Tibial artery (tissue), 4 donors: ENCODE measurements at regions not wholly inside any gene's neighbourhood (a gene's known extent, or its start where the extent isn't known, plus 50 kb on each side); places are given as distances from the start of the nearest gene placed in this dataset.

Experiments used
- DNase-seq, 2 donors: peaks; one replicate each; pipeline ENCODE4 v3.0.0-alpha.2; 2019
- H3K27ac ChIP-seq, 2 donors: fragments of 200-600 bp; sonication (generic) in 1 of 2; 1 replicate in 1 of 2; 2 replicates in 1 of 2; pipeline ENCODE4 v1.5.1; 2018 to 2019; ENCODE audit warnings: mild to moderate bottlenecking in 1 of 2
- H3K27me3 ChIP-seq, 2 donors: fragments of 200-600 bp; sonication (generic) in 1 of 2; one replicate each; pipeline versions ENCODE4 v1.5.1 to v1.6.0; 2016 to 2019
- H3K36me3 ChIP-seq, 3 donors: fragments of 200-600 bp; sonication (generic) in 2 of 3; one replicate each; pipeline ENCODE4 v1.5.1; 2016 to 2019; ENCODE audit warnings: mild to moderate bottlenecking in 2 of 3
- H3K4me1 ChIP-seq, 4 donors: fragments of 200-600 bp; sonication (generic) in 2 of 4; 1 replicate in 3 of 4; 2 replicates in 1 of 4; pipeline ENCODE4 v1.5.1; 2016 to 2019
- H3K4me3 ChIP-seq, 2 donors: fragments of 200-600 bp; sonication (generic) in 1 of 2; 1 replicate in 1 of 2; 2 replicates in 1 of 2; pipeline ENCODE4 v1.5.1; 2018 to 2019; ENCODE audit warnings: mild to moderate bottlenecking in 2 of 2
- H3K9me3 ChIP-seq, 3 donors: fragments of 200-600 bp; sonication (generic) in 1 of 3; one replicate each; pipeline ENCODE4 v1.5.1; 2016 to 2019
- CTCF ChIP-seq, 2 experiments: fragments of 200-600 bp in 1 of 2; fragments of 450-650 bp in 1 of 2; IDR thresholded peaks; one replicate each; pipeline ENCODE4 v1.5.1; 2017 to 2019; ENCODE audit warnings: antibody characterized with exemption in 2 of 2, mild to moderate bottlenecking in 1 of 2, moderate library complexity in 1 of 2
- intact Hi-C: fragments of 100-400 bp; cut with DNase I; formaldehyde crosslinking; loops from one replicate; pipeline ENCODE4 v1.15.0; 2023; ENCODE audit warnings: low total_unique reads

GRCh38 chr16:52755396-52755795 lies 208.5 kb upstream of the TOX3 start:
- intact Hi-C loops: no loop called here
- H3K9me3 ChIP-seq: no peaks in the 10 kb centered on the region
- H3K36me3 ChIP-seq: no peaks in the 10 kb centered on the region
- H3K4me3 ChIP-seq: no peak overlapping the region
- H3K4me1 ChIP-seq: no peaks in the 10 kb centered on the region
- H3K27ac ChIP-seq: no peak overlapping the region
- H3K27me3 ChIP-seq: no peaks in the 10 kb centered on the region
- no peak for DNase-seq
- TF ChIP-seq CTCF (IDR thresholded peaks at IDR 0.05): no peak

GRCh38 chr16:52751035-52751434 lies 204.1 kb upstream of the TOX3 start:
- Histone ChIP-seq H3K27ac (no peak overlapping the region), H3K4me1 (no peaks in the 10 kb centered on the region), H3K9me3 (no peaks in the 10 kb centered on the region), H3K36me3 (no peaks in the 10 kb centered on the region), H3K4me3 (no peak overlapping the region), H3K27me3 (no peaks in the 10 kb centered on the region)
- intact Hi-C loops: no loop called here
- DNase-seq: no peak
- no peak for TF ChIP-seq CTCF (IDR thresholded peaks at IDR 0.05)

- no peak for TF ChIP-seq CTCF (IDR thresholded peaks at IDR 0.05)
- H3K27me3 ChIP-seq: no peaks in the 10 kb centered on the region
- intact Hi-C loops: no loop called here
Measured at GRCh38 chr16:52748741-52749140, 201.8 kb upstream of the TOX3 start.

GRCh38 chr16:52747088-52747595 lies 200.2 kb upstream of the TOX3 start:
- Histone ChIP-seq H3K9me3 (no peaks in the 10 kb centered on the region), H3K27ac (no peak overlapping the region), H3K4me3 (no peak overlapping the region), H3K4me1 (no peaks in the 10 kb centered on the region), H3K27me3 (no peaks in the 10 kb centered on the region), H3K36me3 (no peaks in the 10 kb centered on the region)
- no peak for TF ChIP-seq CTCF (IDR thresholded peaks at IDR 0.05)
- no peak for DNase-seq
- intact Hi-C loops: no loop called here

More at GRCh38 chr16:52748741-52749140, 201.8 kb upstream of the TOX3 start:
- H3K4me1 ChIP-seq: no peaks in the 10 kb centered on the region
- no peak overlapping the region for H3K27ac ChIP-seq
- no peaks in the 10 kb centered on the region for H3K9me3 ChIP-seq
- no peak for DNase-seq
- H3K36me3 ChIP-seq: no peaks in the 10 kb centered on the region
- no peak overlapping the region for H3K4me3 ChIP-seq

GRCh38 chr16:52743707-52744106 lies 196.8 kb upstream of the TOX3 start:
- H3K9me3 ChIP-seq: no peaks in the 10 kb centered on the region
- no peaks in the 10 kb centered on the region for H3K27me3 ChIP-seq
- intact Hi-C loops: no loop called here
- H3K4me3 ChIP-seq: no peak overlapping the region
- no peak for TF ChIP-seq CTCF (IDR thresholded peaks at IDR 0.05)
- no peaks in the 10 kb centered on the region for H3K36me3 ChIP-seq
- no peak overlapping the region for H3K27ac ChIP-seq
- no peak for DNase-seq
- no peaks in the 10 kb centered on the region for H3K4me1 ChIP-seq

GRCh38 chr16:52742608-52743170 lies 195.7 kb upstream of the TOX3 start:
- H3K9me3 ChIP-seq: no peaks in the 10 kb centered on the region
- no peaks in the 10 kb centered on the region for H3K27me3 ChIP-seq
- intact Hi-C loops: no loop called here
- H3K4me3 ChIP-seq: no peak overlapping the region
- no peak overlapping the region for H3K27ac ChIP-seq
- H3K36me3 ChIP-seq: no peaks in the 10 kb centered on the region
- DNase-seq: no peak
- H3K4me1 ChIP-seq: no peaks in the 10 kb centered on the region
- no peak for TF ChIP-seq CTCF (IDR thresholded peaks at IDR 0.05)
